GM12873 (cell line): ENCODE measurements at regions not wholly inside any gene's neighbourhood (a gene's known extent, or its start where the extent isn't known, plus 50 kb on each side); places are given as distances from the start of the nearest gene placed in this dataset.

Source experiments
- CTCF ChIP-seq: IDR thresholded peaks from 2 replicates; pipeline ENCODE4 v1.5.1; 2012; ENCODE audit warnings: low read depth, mild to moderate bottlenecking, moderate library complexity, low read length, control low read depth; ENCODE audit not compliant: insufficient read depth; ENCODE audit errors: missing control alignments

- no peak for TF ChIP-seq CTCF
Measured at GRCh38 chr11:104327861-104328511, 164.0 kb upstream of the PDGFD start.

- TF ChIP-seq CTCF: no peak
Measured at GRCh38 chr11:104325093-104325492, 161.1 kb upstream of the PDGFD start.

- TF ChIP-seq CTCF: no peak
Measured at GRCh38 chr11:104324276-104324675, 160.3 kb upstream of the PDGFD start.

- no peak for TF ChIP-seq CTCF
Measured at GRCh38 chr11:104323841-104324240, 159.9 kb upstream of the PDGFD start.

- TF ChIP-seq CTCF: no peak
Measured at GRCh38 chr11:104322696-104323095, 158.7 kb upstream of the PDGFD start.

GRCh38 chr11:104320956-104321355 lies 157.0 kb upstream of the PDGFD start:
- TF ChIP-seq CTCF: no peak

- TF ChIP-seq CTCF: no peak
Measured at GRCh38 chr11:104320097-104320496, 156.2 kb upstream of the PDGFD start.
